ENCODE measurements at regions not wholly inside any gene's neighbourhood (a gene's known extent, or its start where the extent isn't known, plus 50 kb on each side); places are given as distances from the start of the nearest gene placed in this dataset.

DNA sequence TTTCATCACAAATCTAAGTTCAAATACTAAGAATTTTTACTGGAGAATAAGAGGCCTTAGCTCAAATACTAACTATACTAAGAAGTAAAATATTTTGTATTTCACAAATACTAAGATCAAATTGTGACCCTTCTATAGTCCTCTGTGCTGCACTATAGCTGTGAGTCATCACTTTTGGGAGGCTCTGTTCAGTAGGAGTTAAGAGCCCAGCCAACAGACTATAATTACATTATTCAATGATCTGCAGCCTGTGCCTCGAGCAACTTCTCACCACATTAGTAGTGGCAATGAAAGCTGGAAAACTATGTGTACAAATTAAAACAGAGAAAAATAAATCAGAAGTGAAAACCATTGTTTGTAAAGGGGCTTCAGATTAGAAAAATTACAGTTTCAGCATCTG, 147.3 kb upstream of the GPC6 start:
- TF ChIP-seq, protein P1, sequence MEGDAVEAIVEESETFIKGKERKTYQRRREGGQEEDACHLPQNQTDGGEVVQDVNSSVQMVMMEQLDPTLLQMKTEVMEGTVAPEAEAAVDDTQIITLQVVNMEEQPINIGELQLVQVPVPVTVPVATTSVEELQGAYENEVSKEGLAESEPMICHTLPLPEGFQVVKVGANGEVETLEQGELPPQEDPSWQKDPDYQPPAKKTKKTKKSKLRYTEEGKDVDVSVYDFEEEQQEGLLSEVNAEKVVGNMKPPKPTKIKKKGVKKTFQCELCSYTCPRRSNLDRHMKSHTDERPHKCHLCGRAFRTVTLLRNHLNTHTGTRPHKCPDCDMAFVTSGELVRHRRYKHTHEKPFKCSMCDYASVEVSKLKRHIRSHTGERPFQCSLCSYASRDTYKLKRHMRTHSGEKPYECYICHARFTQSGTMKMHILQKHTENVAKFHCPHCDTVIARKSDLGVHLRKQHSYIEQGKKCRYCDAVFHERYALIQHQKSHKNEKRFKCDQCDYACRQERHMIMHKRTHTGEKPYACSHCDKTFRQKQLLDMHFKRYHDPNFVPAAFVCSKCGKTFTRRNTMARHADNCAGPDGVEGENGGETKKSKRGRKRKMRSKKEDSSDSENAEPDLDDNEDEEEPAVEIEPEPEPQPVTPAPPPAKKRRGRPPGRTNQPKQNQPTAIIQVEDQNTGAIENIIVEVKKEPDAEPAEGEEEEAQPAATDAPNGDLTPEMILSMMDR (conservative IDR thresholded peaks at IDR 0.05; ENCODE audit: low read depth, low read length), result no peak
- TF ChIP-seq EZH2 (IDR thresholded peaks at IDR 0.05; ENCODE audit: low read length, unreplicated experiment), result no peak
- no peak for TF ChIP-seq EZH2phosphoT487 (IDR thresholded peaks at IDR 0.05; ENCODE audit: borderline replicate concordance, low read length)

Measured in PC-3 (cell line).